ENCODE measurements at regions not wholly inside any gene's neighbourhood (a gene's known extent, or its start where the extent isn't known, plus 50 kb on each side); places are given as distances from the start of the nearest gene placed in this dataset.

- CTCF ChIA-PET: no interaction called here
- no peak for DNase-seq
These were observed 951.3 kb upstream of the ACVR2A start for GRCh38 chr2:146893500-146894041.

GRCh38 chr2:146890491-146890890, 954.3 kb upstream of the ACVR2A start:
- Histone ChIP-seq H3K4me2 (no peak overlapping the region), H3K9me3 (ENCODE audit: insufficient read depth, low read depth) (no peaks in the 10 kb centered on the region), H3K27me3 (ENCODE audit: insufficient read depth, low read depth) (no peaks in the 10 kb centered on the region), H3K4me1 (replicated peaks; ENCODE audit: insufficient read depth) (no peaks in the 10 kb centered on the region), H3K79me2 (ENCODE audit: low read depth) (no peaks in the 10 kb centered on the region), H3F3A (ENCODE audit: insufficient read depth, low read depth) (no peaks in the 10 kb centered on the region), H4K20me1 (ENCODE audit: insufficient read depth) (no peaks in the 10 kb centered on the region), H3K36me3 (ENCODE audit: low read depth) (no peaks in the 10 kb centered on the region), H3K9me2 (ENCODE audit: insufficient read depth) (no peaks in the 10 kb centered on the region), H3K27ac (no peak overlapping the region), H2AFZ (no peak overlapping the region), H3K4me3 (no peak overlapping the region)
- TF ChIP-seq EZH2 (IDR thresholded peaks at IDR 0.05; ENCODE audit: low read depth) (no peak), CTCF (conservative IDR thresholded peaks at IDR 0.05) (no peak)
- intact Hi-C loops (cut with micrococcal nuclease; ENCODE audit: unreplicated experiment): no loop called here
- DNase-seq: no peak
- ChIA-PET CTCF (no interaction called here), POLR2A (ENCODE audit: unreplicated experiment) (no interaction called here)
- BruUV-seq (replicated peaks): no TSS peak

More at GRCh38 chr2:146893500-146894041, 951.3 kb upstream of the ACVR2A start:
- no peak overlapping the region for H3K27ac ChIP-seq
- H3F3A ChIP-seq (ENCODE audit: insufficient read depth, low read depth): no peaks in the 10 kb centered on the region
- intact Hi-C loops (cut with micrococcal nuclease; ENCODE audit: unreplicated experiment): no loop called here
- H3K4me2 ChIP-seq: no peak overlapping the region
- H4K20me1 ChIP-seq (ENCODE audit: insufficient read depth): no peaks in the 10 kb centered on the region
- BruUV-seq (replicated peaks): no TSS peak
- H2AFZ ChIP-seq: no peak overlapping the region
- H3K9me2 ChIP-seq (ENCODE audit: insufficient read depth): no peaks in the 10 kb centered on the region
- no peaks in the 10 kb centered on the region for H3K36me3 ChIP-seq (ENCODE audit: low read depth)
- H3K27me3 ChIP-seq (ENCODE audit: insufficient read depth, low read depth): no peaks in the 10 kb centered on the region
- H3K4me3 ChIP-seq: no peak overlapping the region
- H3K9me3 ChIP-seq (ENCODE audit: insufficient read depth, low read depth): no peaks in the 10 kb centered on the region
- TF ChIP-seq CTCF (conservative IDR thresholded peaks at IDR 0.05) (no peak), EZH2 (IDR thresholded peaks at IDR 0.05; ENCODE audit: low read depth) (no peak)
- no peaks in the 10 kb centered on the region for H3K4me1 ChIP-seq (replicated peaks; ENCODE audit: insufficient read depth)
- POLR2A ChIA-PET (ENCODE audit: unreplicated experiment): no interaction called here
- H3K79me2 ChIP-seq (ENCODE audit: low read depth): no peaks in the 10 kb centered on the region

- Histone ChIP-seq H3K4me3 (no peak overlapping the region), H3K4me2 (no peak overlapping the region), H3K27me3 (ENCODE audit: insufficient read depth, low read depth) (no peaks in the 10 kb centered on the region), H3K9me3 (ENCODE audit: insufficient read depth, low read depth) (no peaks in the 10 kb centered on the region), H3K9me2 (ENCODE audit: insufficient read depth) (no peaks in the 10 kb centered on the region), H3K36me3 (ENCODE audit: low read depth) (no peaks in the 10 kb centered on the region), H3F3A (ENCODE audit: insufficient read depth, low read depth) (no peaks in the 10 kb centered on the region), H3K4me1 (replicated peaks; ENCODE audit: insufficient read depth) (no peaks in the 10 kb centered on the region), H3K79me2 (ENCODE audit: low read depth) (no peaks in the 10 kb centered on the region), H2AFZ (no peak overlapping the region), H3K27ac (no peak overlapping the region), H4K20me1 (ENCODE audit: insufficient read depth) (no peaks in the 10 kb centered on the region)
- intact Hi-C loops (cut with micrococcal nuclease; ENCODE audit: unreplicated experiment): no loop called here
- BruUV-seq (replicated peaks): no TSS peak
- TF ChIP-seq CTCF (conservative IDR thresholded peaks at IDR 0.05) (no peak), EZH2 (IDR thresholded peaks at IDR 0.05; ENCODE audit: low read depth) (no peak)
- ChIA-PET POLR2A (ENCODE audit: unreplicated experiment) (no interaction called here), CTCF (no interaction called here)
- no peak for DNase-seq
These were observed 964.9 kb upstream of the ACVR2A start for GRCh38 chr2:146879882-146880281.
